OCI-LY3 (cell line): ENCODE measurements at regions not wholly inside any gene's neighbourhood (a gene's known extent, or its start where the extent isn't known, plus 50 kb on each side); places are given as distances from the start of the nearest gene placed in this dataset.

Source experiments
- H2AFZ ChIP-seq: fragments of 200-600, 300-600 bp; shearing (Covaris generic); 2 replicates; pipeline ENCODE4 v1.6.0; 2014; ENCODE audit warnings: antibody characterized with exemption, low read depth, low read length
- H3K27ac ChIP-seq: fragments of 200-600, 300-600 bp; sonication (generic); 2 replicates; pipeline ENCODE4 v1.5.1; 2014; ENCODE audit warnings: mild to moderate bottlenecking, low read length, moderate library complexity, mixed read lengths
- H3K27me3 ChIP-seq: fragments of 200-600, 300-600 bp; sonication (generic); 2 replicates; pipeline ENCODE4 v1.6.1; 2014; ENCODE audit warnings: low read depth, low read length, mixed read lengths
- H3K36me3 ChIP-seq: fragments of 200-600, 300-600 bp; sonication (generic); replicated peaks from 2 replicates; pipeline ENCODE3; 2014; ENCODE audit warnings: low read depth, low read length, mixed read lengths
- H3K4me1 ChIP-seq: fragments of 300-600, 200-600 bp; sonication (generic); 2 replicates; pipeline ENCODE4 v1.6.1; 2014; ENCODE audit warnings: low read length, mixed read lengths
- H3K4me2 ChIP-seq: fragments of 200-600, 300-600 bp; sonication (generic); 2 replicates; pipeline ENCODE4 v1.6.1; 2014; ENCODE audit warnings: low read length, mixed read lengths
- H3K4me3 ChIP-seq: fragments of 300-600, 200-600 bp; sonication (generic); 2 replicates; pipeline ENCODE4 v1.5.1; 2014; ENCODE audit warnings: antibody characterized with exemption, mild to moderate bottlenecking, low read length, moderate library complexity
- H3K79me2 ChIP-seq: fragments of 300-600, 200-600 bp; shearing (Covaris generic); 2 replicates; pipeline ENCODE4 v1.6.1; 2014; ENCODE audit warnings: mild to moderate bottlenecking, low read length, mixed read lengths
- H3K9ac ChIP-seq: fragments of 300-600, 200-600 bp; shearing (Covaris generic); 2 replicates; pipeline ENCODE4 v1.6.0; 2014; ENCODE audit warnings: mild to moderate bottlenecking, low read length, moderate library complexity
- H3K9me3 ChIP-seq: fragments of 200-600, 300-600 bp; shearing (Covaris generic); 2 replicates; pipeline ENCODE4 v1.6.1; 2014; ENCODE audit warnings: low read length, mixed read lengths; ENCODE audit not compliant: insufficient read depth
- H4K20me1 ChIP-seq: fragments of 200-600, 300-600 bp; sonication (generic); 2 replicates; pipeline ENCODE4 v1.6.1; 2016; ENCODE audit warnings: low read length, mixed read lengths; ENCODE audit not compliant: insufficient read depth
- CTCF ChIP-seq: fragments of 200-600, 300-600 bp; sonication (generic); IDR thresholded peaks from 2 replicates; pipeline ENCODE4 v1.5.1; 2014; ENCODE audit warnings: antibody characterized with exemption, low read length, low read depth
- EZH2phosphoT487 ChIP-seq: fragments of 200-600 bp; shearing (Covaris generic); IDR thresholded peaks from 2 replicates; pipeline ENCODE4 v1.6.1; 2018; ENCODE audit warnings: antibody characterized with exemption, mixed run types, low read depth

DNA sequence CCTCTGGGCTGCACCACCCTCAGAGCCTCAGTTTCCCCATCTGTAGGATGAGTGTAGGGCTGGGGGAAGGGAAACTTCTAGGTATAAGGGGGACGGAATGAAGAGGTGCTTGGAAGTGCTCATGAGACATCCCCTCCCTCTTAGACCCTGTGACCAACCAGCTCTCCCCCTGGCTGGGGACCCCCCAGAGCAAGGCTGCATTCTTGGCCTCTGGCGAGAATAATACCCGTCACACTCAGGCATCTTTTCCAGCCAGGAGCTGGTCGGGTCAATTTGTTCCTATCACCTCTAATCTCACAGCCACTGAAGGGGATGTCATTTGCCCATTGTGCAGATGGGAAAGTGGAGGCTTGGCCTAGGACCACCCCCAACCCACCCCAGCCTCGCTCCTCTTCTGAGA, 443.0 kb downstream of the PTPRU start:
- Histone ChIP-seq H2AFZ (no peak overlapping the region), H3K4me1 (no peaks in the 10 kb centered on the region), H3K79me2 (no peaks in the 10 kb centered on the region), H3K4me2 (no peak overlapping the region), H3K4me3 (no peak overlapping the region), H3K36me3 (no peaks in the 10 kb centered on the region), H4K20me1 (no peaks in the 10 kb centered on the region), H3K27me3 (no peaks in the 10 kb centered on the region), H3K9ac (no peak overlapping the region), H3K27ac (no peak overlapping the region), H3K9me3 (no peaks in the 10 kb centered on the region)
- TF ChIP-seq EZH2phosphoT487 (no peak), CTCF (no peak)

DNA sequence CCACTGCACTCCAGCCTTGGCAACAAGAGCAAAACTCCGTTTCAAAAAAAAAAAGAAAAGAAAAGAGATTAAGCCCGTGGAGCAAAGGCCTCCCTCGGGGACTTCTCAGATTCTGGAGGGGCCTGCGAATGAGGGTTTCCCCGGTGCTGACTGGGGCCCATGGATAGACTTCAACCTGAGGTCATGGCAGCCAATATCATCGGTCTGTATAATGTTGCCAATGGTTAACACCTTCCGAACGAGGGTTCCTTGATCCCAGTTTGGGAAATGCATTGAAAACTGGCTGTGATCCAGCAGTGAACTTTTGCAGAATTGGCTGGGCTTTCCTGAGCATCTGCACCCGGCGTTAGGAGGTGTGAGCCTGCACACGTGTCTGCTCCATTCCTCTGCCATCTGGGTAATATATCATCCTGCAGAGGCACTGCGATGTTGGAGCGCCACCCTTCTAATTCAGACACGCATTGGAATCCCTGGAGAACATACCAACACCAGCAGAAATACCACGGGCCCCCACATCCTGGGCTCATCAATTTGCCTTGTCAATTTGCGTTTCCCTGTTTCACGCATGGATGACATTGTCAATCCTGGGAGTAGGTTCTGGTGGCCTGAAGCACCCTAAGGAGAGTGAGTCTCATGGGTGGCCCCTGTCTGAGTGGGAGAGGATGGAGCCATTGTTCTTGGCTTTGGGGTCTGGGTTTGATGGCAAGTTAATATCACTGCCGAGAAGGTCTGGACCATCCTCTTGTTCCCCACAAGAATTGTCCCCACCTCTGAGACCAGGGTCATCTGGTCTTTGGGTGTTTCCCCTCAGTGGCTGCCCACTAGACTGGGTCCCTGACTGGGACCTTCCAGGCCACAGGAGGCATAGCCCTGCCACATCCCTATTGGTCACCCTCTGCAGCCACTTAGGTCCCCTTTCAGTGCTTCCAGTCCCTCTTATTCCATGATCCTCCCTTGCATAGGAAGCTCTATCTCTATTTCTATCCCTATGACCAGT, 441.0 kb downstream of the PTPRU start:
- Histone ChIP-seq H3K9me3 (no peaks in the 10 kb centered on the region), H2AFZ (no peak overlapping the region), H3K4me2 (no peak overlapping the region), H3K36me3 (no peaks in the 10 kb centered on the region), H3K4me1 (no peaks in the 10 kb centered on the region), H3K27ac (no peak overlapping the region), H3K9ac (no peak overlapping the region), H4K20me1 (no peaks in the 10 kb centered on the region), H3K4me3 (no peak overlapping the region), H3K27me3 (no peaks in the 10 kb centered on the region), H3K79me2 (no peaks in the 10 kb centered on the region)
- TF ChIP-seq CTCF, result no peak
- TF ChIP-seq EZH2phosphoT487, result no peak

- Histone ChIP-seq H3K79me2 (no peaks in the 10 kb centered on the region), H4K20me1 (no peaks in the 10 kb centered on the region), H3K27ac (no peak overlapping the region), H3K36me3 (no peaks in the 10 kb centered on the region), H2AFZ (no peak overlapping the region), H3K4me2 (no peak overlapping the region), H3K9me3 (no peaks in the 10 kb centered on the region), H3K9ac (no peak overlapping the region), H3K27me3 (no peaks in the 10 kb centered on the region), H3K4me1 (no peaks in the 10 kb centered on the region), H3K4me3 (no peak overlapping the region)
- TF ChIP-seq CTCF, result no peak
- no peak for TF ChIP-seq EZH2phosphoT487
Observed at GRCh38 chr1:29676496-29676895, 440.2 kb downstream of the PTPRU start.

DNA sequence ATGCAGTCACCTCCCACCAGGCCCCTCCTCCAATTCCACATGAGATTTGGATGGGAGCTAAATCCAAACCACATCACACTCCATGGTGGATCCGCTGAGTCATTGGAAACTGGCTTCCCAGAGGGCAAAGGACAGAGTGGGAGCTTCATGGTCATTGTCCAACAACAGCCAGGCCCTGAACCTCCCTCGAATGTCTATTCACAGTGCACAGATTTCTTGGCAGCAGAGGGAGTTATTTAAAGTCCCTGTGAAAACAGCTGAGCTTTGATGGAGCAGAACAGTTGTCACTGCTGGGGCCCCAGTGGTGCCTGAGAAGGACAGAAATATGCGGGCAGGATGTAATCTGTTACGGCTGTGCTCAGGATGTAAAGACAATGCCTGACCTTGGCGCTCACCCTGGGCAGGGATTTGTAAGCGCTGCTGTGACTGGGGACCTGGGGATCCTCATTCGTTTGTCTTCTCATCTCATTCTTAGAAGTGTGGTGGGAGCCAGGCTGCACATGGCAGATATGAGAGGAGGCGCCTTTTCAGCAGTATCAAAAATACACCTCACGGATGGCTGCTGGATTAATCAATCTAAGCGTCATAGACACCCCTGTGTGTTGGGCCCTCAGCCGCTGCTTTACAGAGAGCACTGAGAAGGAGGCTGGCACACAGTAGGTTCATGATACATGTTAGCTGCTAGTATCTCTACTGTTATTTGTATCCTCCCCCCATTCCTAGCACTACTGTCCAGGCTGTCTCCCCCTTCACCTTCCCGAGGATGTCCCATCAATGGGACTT, 439.4 kb downstream of the PTPRU start:
- Histone ChIP-seq H3K4me3 (no peak overlapping the region), H3K27me3 (no peaks in the 10 kb centered on the region), H3K9ac (no peak overlapping the region), H3K27ac (no peak overlapping the region), H3K79me2 (no peaks in the 10 kb centered on the region), H4K20me1 (no peaks in the 10 kb centered on the region), H3K4me1 (no peaks in the 10 kb centered on the region), H3K4me2 (no peak overlapping the region), H2AFZ (no peak overlapping the region), H3K36me3 (no peaks in the 10 kb centered on the region), H3K9me3 (no peaks in the 10 kb centered on the region)
- TF ChIP-seq CTCF (no peak), EZH2phosphoT487 (no peak)
